HUDEP-2 (cell line): ENCODE measurements at regions not wholly inside any gene's neighbourhood (a gene's known extent, or its start where the extent isn't known, plus 50 kb on each side); places are given as distances from the start of the nearest gene placed in this dataset.

Source experiments
- DNase-seq, 76 experiments: peaks; one replicate each; lab custom pipeline; 2025; ENCODE audit not compliant: unreplicated experiment in 76 of 76; lab: John Stamatoyannopoulos, UW

GRCh38 chr10:4504550-4504949 lies 321.5 kb upstream of the AKR1E2 start:
- no peak for DNase-seq

GRCh38 chr10:4503076-4503475 lies 322.9 kb upstream of the AKR1E2 start:
- DNase-seq: no peak

GRCh38 chr10:4501306-4501705 lies 324.7 kb upstream of the AKR1E2 start:
- DNase-seq: no peak

GRCh38 chr10:4498711-4499251 lies 327.2 kb upstream of the AKR1E2 start:
- no peak for DNase-seq

GRCh38 chr10:4494551-4494950 lies 331.5 kb upstream of the AKR1E2 start:
- DNase-seq: no peak

GRCh38 chr10:4492202-4492601 lies 333.8 kb upstream of the AKR1E2 start:
- no peak for DNase-seq

GRCh38 chr10:4488904-4489303 lies 337.1 kb upstream of the AKR1E2 start:
- DNase-seq: no peak

GRCh38 chr10:4485636-4486035 lies 340.4 kb upstream of the AKR1E2 start:
- no peak for DNase-seq

GRCh38 chr10:4483811-4484210 lies 342.2 kb upstream of the AKR1E2 start:
- DNase-seq: no peak

GRCh38 chr10:4482659-4483058 lies 343.3 kb upstream of the AKR1E2 start:
- DNase-seq: no peak

- DNase-seq: no peak
Measured at GRCh38 chr10:4481192-4481591, 344.8 kb upstream of the AKR1E2 start.

- DNase-seq: no peak
Measured at GRCh38 chr10:4479342-4479741, 346.7 kb upstream of the AKR1E2 start.

- no peak for DNase-seq
Measured at GRCh38 chr10:4477664-4478063, 348.3 kb upstream of the AKR1E2 start.

GRCh38 chr10:4475827-4476490 lies 350.0 kb upstream of the AKR1E2 start:
- no peak for DNase-seq

- no peak for DNase-seq
Measured at GRCh38 chr10:4474829-4475228, 351.2 kb upstream of the AKR1E2 start.

GRCh38 chr10:4473977-4474376 lies 352.0 kb upstream of the AKR1E2 start:
- DNase-seq: no peak

GRCh38 chr10:4472190-4472904 lies 353.7 kb upstream of the AKR1E2 start:
- DNase-seq: no peak

GRCh38 chr10:4470231-4470835 lies 355.7 kb upstream of the AKR1E2 start:
- DNase-seq: no peak

GRCh38 chr10:4467481-4467880 lies 358.5 kb upstream of the AKR1E2 start:
- no peak for DNase-seq

GRCh38 chr10:4460267-4460666 lies 365.7 kb upstream of the AKR1E2 start:
- DNase-seq: no peak

- no peak for DNase-seq
Measured at GRCh38 chr10:4459531-4459930, 366.5 kb upstream of the AKR1E2 start.

GRCh38 chr10:4457597-4457996 lies 368.4 kb upstream of the AKR1E2 start:
- DNase-seq: no peak
